ENCODE measurements at regions not wholly inside any gene's neighbourhood (a gene's known extent, or its start where the extent isn't known, plus 50 kb on each side); places are given as distances from the start of the nearest gene placed in this dataset.

DNA sequence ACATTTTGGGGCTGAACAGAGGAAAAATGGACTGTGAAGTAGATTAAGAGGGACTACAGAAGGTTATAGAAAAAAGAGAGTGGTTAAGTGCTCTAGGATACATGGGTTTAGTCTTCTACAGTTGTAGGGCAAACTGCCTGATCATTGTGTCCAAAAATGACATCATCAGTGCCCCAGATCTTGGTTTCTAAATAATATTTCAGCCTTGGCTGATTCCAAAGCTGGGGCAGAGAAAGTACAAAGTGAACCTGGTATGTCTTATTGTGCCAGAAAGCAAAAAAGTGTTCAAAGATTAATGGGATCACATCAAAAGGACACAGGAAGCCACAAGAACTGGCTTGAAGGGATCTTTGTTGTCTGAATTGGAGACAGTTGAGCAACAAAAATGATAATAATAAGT is 97.1 kb upstream of the ZNF521 start:
- no peak for DNase-seq (ENCODE audit: low read depth in 2 of 2)

DNA sequence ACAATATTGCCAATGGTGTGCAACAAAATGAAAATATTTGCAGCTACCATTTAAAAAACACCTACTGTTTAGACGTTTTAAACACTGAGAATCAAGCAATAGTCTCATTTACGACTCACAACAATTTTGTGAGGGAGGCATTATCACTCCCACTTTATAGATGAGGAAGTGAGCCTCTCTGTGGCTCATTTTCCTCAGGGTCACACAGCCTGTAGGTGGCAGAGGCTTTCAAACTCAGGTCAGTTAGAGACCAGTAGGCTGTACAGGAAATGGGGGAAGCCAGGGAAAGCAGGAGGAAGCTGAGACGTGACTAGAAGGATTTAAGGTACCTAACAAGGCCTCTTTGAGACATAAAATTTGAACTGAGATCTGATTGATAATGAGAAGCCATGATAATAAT is 95.0 kb upstream of the ZNF521 start:
- DNase-seq (ENCODE audit: low read depth in 2 of 2), result no peak

DNA sequence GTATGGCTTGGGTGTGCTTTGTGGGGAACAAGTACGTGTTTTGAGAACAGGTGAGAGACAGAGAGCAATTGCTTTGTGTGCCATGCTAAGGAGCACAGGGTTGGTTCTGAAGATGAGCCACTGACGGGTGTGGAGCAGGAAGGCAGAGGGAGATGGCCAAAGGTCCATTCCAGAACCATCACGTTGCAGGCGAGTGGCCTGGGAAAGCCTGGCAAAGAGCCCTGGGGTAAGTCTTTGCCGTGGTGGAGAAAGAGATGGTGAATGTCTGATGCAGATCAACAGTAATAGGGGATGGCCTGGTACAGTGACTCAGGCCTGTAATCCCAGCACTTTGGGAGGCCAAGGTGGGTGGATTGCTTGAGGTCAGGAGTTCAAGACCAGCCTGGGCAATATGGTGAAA is 93.5 kb upstream of the ZNF521 start:
- DNase-seq (ENCODE audit: low read depth in 2 of 2), result no peak

DNA sequence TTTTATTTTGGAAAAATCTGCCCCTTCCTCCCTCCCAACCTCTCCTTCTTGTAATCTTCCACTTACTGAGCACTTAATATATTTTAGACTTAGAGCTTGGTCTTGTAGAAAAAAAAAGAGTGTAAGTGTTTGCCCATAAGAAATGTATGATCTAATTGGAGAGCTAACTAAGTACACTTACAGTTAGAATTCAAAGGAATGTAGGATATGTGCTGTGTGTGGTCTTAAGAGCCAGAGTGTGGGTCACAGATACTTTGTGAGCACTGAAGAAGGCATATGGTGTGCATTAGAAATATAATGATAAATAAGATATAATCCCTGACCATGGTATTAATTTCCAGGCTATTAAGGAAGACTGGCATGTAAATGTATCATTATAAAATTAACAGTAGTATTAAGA is 91.8 kb upstream of the ZNF521 start:
- no peak for DNase-seq (ENCODE audit: low read depth in 2 of 2)

GRCh38 chr18:25435149-25435782 is 83.3 kb upstream of the ZNF521 start:
- DNase-seq (ENCODE audit: low read depth in 2 of 2), result no peak

GRCh38 chr18:25434745-25435144 is 82.8 kb upstream of the ZNF521 start:
- DNase-seq (ENCODE audit: low read depth in 2 of 2), result no peak

DNA sequence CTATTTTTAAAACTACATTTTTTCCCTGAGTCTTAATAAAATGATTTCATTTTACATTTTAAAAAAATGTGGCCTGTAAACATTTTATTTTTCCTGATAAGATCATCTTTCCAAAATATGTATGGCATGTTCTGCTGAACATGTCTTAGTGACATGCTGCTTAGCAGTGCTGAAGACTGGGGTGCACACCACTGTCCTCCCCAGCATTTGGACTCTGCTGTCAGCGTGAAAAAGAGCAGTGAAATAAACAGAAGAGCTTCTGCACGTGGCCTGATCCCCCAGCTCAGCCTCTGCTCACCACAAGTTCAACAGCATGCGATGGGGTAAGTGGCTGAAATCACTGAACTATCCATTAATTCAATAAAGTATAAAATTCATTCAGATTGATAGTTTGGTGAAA is 81.6 kb upstream of the ZNF521 start:
- no peak for DNase-seq (ENCODE audit: low read depth in 2 of 2)

GRCh38 chr18:25425024-25425423 is 73.1 kb upstream of the ZNF521 start:
- no peak for DNase-seq (ENCODE audit: low read depth in 2 of 2)

- no peak for DNase-seq (ENCODE audit: low read depth in 2 of 2)
These were observed 71.8 kb upstream of the ZNF521 start for GRCh38 chr18:25423760-25424159.

DNA sequence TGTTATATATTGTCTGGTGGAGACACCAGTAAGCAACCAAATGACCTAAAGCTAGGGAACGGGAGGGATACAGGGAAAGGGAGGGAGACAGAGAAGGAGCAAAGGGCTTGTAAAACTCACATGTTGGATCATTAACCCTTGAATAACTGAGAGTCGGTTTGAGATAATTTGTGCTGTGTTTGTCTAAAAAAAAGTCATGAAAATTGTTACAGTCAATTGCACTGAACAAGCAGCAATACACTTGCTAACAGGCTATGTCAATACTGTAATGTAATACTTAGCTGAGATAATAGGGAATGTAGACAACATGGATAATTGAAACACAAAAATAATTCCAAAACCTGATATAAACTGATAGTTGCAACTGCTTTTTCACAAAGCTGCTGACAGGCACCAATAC is 71.3 kb upstream of the ZNF521 start:
- no peak for DNase-seq (ENCODE audit: low read depth in 2 of 2)

DNA sequence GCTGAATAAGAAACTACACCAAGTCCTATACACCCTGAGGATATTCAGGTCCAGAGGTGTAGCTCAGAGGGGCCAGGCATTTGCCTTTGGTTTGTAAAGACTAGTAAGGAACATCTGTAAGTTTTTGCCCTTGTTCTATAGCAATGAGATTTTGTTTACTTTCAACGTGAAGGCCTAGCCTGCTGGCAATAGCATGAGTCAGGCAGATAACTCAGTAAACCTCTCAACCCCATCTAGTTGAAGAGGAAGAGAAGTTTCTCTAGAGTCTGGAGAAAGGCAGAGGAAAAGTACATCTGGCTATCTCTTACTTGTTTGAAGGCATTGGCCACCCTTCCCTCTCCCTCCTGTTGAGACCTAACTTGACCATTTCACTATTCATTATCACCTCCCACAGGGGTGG is 70.3 kb upstream of the ZNF521 start:
- DNase-seq (ENCODE audit: low read depth in 2 of 2), result no peak

- DNase-seq (ENCODE audit: low read depth in 2 of 2), result no peak
These were observed 68.3 kb upstream of the ZNF521 start for GRCh38 chr18:25420077-25420825.

DNA sequence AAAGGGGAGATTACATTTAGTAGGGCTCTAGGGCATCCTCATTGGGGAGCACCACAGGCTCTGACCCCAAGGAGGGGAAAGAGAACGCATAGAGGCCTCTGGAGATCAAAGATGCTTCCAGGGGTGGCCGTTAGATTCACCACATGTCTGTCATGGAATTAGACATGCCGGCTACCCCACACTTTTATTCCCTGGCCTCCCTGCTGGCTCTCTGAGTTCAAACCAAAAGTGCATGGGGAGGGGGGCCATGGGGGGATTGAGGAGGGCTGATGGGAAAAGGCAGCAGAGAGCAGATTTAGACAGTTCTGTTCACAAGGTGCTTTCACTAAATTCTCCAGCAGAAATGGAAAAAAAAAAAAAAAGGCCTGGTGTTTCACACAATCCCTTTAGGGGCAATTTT is 64.4 kb upstream of the ZNF521 start:
- DNase-seq (ENCODE audit: low read depth in 2 of 2), result no peak

- DNase-seq (ENCODE audit: low read depth in 2 of 2), result no peak
These were observed 58.0 kb upstream of the ZNF521 start for GRCh38 chr18:25409971-25410370.

- no peak for DNase-seq (ENCODE audit: low read depth in 2 of 2)
These were observed 56.3 kb upstream of the ZNF521 start for GRCh38 chr18:25408293-25408692.
